NCI-H1694 treated with DMSO at 0.1 percent for 48 hours (cell line): ENCODE measurements at regions not wholly inside any gene's neighbourhood (a gene's known extent, or its start where the extent isn't known, plus 50 kb on each side); places are given as distances from the start of the nearest gene placed in this dataset.
A peak's percentile ranks its signal among the peaks of the same experiment; 100 is the strongest.

Experiments
- DNase-seq: peaks from one replicate; lab custom pipeline; 2025; lab: John Stamatoyannopoulos, UW

DNA sequence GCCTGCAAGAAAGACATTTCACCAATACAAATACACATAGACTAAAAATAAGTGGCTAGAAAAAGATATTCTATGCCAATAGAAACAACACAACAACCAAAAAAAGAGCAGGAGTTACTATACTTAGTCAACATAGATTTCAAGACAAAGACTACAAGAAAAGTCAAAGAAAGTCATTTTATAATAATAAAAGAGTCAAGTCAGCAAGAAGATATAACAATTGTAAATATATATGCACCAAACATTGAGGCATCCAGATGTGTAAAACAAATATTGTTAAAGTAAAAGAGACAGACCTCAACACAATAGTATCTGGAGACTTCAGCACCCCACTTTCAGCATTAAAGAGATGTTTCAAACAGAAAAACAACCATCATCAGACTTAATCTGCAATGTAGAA is 104.6 kb downstream of the AMY1C start:
- no peak for DNase-seq

DNA sequence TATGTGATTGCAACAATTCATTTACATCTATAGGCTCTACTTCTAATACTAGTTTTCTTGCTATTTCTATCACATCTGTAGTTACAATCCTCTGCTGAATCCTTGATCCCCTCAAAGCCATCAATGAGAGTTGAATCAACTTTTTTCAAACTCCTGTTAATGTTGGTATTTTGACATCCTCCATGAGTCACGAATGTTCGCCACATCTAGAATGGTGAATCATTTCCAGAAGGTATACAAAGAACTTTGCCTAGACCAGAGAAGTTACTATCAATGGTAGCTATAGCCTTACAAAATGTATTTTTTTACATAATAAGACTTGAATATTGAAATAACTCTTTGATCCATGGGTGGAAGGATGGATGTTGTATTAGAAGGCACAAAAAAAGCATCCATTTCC is 110.0 kb downstream of the AMY1C start:
- no peak for DNase-seq

DNA sequence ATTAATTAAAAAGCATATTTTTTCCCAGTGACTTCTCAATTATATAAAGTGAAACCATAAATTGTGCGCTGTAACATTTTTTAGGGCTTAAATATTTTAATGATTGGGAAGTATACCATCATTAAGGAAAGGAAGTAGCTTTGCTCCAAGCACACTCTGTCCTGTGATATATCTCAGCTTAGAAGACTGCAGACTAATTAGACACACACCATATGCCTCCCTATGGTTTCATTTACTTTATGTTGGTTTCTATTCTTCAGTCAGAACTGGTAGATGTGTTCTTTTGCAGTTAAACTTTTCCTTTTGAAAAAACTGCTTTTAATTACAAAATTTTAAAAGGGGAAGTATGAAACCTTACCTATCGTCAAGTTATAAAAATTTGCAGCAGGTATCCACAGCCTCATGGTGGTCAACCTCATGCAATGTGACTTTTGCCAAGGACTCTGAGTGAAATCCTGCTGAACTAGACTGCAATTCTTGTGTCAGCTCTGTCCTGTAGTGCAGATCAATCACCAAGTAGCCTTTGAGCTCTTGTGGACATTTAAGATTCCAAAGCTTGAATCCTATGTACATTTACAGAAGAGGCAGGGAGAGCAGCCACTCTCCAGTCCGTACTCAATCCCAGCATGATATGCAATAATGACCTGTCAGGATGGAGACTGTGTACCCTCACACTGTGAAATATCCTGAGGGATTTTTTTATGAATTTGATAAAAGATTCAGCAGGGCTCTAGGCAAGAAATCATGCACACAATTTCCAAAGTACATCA is 149.1 kb downstream of the AMY1C start:
- DNase-seq, result no peak

DNA sequence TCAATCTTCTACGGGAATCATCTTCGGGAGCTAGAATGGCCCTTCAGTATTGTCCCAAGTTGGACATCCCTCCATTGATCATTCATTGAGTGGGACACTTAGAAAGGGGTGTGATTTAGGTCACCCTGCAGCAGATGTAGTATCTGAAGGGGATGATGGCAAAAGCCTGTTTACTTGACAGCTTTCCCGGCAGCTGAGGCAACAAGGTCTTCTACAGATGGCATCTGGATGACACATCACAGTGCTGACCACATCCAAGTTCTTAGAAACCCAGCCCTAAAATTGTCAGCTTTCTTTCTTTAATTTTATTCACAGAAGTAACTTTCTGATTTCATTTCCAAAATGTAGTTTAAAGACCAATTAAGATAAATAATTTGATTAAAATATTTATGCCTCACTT is 150.3 kb downstream of the AMY1C start:
- no peak for DNase-seq

DNA sequence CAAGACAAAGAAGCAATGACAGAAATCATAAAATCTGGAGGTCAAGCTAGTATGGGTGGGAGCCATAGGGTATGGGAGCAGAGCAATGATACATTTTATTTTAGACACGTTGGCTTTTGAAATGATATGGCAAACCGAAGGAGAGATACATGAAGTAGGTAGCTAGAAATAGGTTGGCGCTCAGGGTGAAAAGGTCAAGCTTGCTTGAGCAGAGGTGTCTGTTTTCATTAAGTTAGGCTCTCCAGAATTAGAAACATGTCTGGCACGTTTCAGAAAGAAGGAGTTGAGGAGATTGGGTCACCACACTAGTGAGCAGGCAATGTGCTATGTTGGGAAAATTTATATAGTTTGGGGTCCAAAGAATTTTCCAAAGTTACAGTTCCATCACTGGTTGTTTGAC is 151.4 kb downstream of the AMY1C start:
- no peak for DNase-seq

DNA sequence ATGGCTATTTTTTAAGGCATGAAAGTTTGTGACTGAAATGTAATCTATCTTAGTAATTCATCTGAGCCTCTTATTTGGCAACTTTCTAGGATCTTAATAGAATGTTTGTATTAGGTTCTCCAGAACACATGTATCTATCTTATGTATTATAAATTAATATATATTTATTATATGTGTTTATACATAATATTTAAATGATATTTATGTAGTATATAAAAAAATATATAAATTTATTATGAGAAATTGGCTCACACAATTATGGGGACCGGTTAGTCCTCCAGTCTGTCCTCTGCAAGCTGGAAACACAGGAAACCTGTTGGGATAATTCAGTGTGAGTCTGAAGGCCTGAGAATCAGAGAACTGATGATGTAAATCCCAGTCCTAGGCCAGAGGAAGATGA is 155.7 kb downstream of the AMY1C start:
- no peak for DNase-seq

DNA sequence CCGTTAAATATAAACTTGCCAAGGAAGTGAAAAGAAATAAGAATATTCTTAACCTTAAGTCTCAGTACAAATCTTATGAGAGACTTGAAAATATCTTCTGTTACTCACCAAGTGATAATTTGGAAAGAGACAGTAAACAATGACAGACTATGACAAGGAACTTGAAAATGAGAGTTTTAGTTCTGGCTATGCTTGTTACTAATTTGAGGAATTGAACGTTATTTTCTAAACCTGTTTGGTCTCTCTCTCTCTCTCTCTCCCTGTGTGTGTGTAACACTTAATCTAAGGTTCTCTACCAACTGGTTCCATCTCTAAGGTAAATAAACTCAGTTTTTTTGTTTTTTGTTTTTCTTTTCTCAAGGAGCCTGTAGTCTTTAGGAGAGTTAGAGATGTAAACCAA is 161.8 kb downstream of the AMY1C start:
- DNase-seq, result no peak

DNA sequence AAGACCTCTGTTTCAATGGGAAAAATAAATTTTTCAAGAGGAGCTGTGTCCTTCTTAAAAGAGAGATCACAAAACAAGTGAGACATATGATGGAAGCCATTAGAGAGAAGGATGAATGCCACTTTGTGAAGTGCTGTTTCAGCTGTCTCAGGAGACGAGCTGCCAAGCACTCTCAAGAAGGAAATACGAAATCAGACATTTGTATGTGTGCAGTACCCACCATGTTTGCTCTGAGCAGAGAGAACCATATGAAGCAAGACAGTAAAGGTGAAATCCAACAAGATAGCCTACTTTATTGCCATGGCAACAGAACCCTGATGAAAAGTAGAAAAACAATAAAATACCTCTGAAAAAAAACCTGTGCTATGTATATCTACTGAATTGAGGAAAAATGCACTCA is 168.1 kb downstream of the AMY1C start:
- DNase-seq, result no peak

DNA sequence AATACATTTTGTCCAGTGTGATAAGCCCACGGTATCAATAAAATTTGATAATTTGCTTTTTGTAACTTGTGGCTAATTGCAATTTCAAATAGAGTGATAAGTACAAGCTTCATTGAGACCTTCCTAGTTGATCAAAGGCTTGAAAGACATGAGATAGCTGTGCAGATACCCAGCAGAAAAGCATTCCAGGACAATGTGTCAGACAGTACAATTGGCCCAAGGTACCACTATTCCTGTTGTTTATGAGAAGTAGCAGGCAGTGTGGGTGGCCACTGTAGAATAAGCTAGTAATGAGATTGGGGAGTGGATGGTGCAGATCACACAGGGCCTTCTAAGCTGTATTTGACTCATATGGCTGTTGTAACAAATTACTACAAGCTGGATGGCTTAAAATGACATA is 182.2 kb downstream of the AMY1C start:
- DNase-seq, result no peak

DNA sequence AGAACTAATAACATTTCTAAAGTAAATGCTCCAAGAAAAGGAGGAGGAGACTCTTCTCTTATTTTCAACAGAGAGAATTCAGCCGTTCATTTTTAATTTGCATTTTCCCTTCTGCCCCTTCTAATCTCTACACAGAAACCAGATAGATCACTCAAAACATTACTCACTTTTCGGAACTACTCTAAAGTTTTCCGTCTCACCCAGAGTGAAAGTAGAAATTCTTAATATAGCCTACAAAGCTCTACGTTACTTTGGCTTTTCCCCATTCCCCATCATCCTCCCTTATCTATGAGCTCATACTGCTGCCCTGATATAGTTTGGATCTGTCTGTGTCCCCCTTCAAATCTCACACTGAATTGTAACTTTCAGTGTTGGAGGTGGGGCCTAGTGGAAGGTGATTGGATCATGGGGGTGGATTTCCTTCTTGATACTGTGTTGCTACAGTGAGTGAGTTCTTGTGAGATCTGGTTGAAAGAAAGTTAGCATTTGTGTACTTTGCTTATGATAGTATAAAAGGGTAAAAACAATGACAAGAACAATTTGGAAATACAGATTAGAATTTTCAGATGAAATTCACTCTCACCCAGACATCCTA is 188.2 kb downstream of the AMY1C start:
- no peak for DNase-seq

DNA sequence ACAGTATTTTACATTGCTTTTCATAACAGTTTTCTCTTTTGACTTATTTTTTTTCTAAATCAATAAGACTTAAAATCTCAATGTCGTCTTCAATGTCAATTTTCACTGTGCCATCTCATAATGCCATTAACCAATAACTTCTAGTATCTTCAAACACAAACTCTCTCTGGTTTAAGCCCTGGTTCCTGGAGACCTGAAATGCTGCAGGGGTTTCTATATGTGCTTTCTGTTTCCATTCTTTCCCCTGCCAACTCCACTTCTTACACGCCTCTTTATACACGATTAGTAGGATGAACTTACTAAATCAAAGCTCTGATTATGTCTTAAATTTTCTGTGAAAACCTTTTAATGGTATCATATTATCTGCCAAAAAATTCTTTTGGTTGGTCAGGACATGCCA is 191.4 kb downstream of the AMY1C start:
- DNase-seq, result no peak

DNA sequence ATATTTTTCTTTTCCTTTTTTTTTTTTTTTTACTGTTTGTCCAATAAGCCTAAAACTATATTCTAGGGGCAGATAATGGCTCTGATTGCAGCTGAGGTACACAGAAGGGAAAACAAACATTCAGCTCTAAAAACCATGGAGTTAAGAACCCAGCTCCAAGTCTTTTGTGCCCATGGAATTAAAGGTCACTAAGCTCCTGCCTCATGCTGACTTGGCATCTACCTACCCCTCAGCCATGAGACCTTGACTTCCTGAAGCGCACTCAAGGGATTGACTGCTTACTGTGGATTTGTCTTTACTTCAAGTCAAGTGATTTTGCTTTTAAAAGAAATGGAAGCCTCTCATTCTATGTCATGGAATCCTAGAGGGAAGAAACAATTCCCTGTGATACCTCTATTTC is 192.3 kb downstream of the AMY1C start:
- no peak for DNase-seq

DNA sequence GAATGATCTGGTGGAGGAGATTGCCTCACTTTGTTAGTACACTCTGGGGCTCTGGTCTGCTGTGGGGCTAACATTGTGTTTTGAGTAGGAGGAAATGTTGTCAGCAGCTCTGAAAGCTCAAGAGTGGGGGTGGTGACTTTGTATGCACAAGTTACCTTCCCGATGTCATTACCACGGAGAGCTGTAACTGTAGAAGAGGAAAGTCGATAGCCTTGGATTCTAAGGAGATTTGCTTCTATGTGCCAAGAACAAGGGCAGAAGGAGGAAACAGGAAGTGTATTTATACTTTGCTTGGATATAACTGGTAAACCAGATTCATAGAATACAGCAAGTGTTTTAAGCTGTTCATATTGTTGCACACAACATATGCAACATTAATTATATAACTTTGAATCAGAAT is 196.1 kb downstream of the AMY1C start:
- DNase-seq, result no peak

DNA sequence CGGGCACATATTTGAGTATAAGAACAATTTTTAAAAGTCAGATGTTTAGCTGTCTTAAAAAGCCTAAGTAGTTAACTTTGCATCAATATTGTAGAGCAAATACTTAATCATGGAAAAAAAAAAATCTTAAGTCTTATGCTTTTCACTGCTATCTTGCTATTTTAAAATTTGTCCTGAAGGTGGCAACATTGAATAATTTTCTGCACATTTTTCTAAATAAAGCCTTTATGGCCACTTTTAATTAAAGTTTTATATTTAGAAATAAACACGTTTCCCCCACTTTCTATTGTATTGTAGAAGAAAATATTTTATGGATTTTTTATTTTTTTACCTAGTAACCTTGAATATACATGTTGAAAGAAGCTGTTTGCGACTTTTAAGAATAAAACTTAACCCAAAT is 198.8 kb downstream of the AMY1C start:
- peak; percentile 5 for DNase-seq

DNA sequence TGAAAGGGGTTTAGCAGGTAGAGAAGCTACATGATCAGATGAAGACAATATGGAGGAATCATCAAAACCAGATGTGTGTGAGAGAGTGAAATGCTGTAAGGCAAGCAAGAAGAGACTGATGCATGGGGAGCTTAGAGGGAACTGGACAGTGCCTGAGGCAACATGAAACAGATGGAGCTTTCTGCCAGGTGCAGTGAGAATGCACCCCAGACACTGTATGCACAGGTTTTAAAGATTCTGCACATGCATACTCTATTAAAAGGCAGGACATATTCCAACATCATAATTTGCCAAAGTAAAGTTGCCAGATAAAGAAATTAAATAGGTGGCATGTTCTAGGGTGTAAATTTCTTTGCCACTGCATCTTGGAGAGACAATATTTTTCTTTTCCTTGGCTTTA is 200.1 kb downstream of the AMY1C start:
- DNase-seq, result no peak

DNA sequence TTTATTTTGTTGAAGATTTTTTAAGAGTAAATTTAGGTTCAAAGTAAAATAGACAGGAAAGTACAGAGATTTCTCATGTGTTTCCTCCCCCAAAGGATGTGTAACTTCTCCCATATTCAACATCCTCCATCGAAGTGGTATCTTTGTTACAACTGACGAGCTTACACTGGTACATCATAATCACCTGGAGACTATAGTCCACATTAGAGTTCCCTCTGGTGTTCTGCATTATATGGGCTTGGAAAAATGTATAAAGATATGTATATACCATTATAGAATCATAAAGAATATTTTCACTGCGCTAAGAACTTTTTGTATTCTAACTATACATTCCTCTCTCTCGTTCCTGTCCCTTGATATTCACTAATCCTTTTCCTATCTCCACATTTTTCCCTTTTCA is 203.7 kb downstream of the AMY1C start:
- DNase-seq, result no peak

DNA sequence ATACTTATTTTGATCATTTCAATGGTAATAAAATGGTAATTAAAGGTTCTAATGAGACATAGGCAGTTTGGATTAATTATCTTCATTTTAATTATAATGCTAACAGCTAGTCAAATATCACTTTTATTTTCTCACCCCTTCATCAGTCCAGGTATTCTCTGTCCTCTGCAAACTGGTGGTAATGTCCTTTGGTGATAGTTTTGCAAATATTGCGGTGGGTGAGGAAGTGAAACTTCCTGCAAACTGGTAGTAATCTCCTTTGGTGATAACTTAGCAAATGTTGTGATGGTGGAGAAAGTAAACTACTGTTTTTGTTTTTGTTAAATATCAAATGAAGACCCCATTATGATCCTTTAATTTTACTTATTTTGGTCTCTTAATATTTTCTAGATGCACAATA is 209.0 kb downstream of the AMY1C start:
- no peak for DNase-seq

DNA sequence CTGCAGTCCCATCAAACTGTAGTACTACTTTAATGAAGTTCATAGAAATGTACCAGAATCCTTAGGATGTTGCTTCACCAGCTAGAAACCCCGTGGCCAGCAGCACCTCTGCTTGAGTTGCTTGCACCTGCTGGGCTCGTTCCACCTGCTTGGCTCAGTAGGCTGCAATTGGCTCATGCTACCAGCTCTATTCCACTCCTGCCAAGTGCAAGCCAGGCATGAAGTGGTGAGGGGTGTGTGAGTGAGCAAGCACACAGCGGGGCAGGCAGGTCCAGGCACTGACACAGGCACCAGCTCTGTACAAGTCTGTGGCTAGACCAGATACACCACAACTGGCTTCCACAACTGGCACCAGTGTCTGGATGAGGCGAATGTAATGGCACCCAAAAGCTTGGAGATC is 209.9 kb downstream of the AMY1C start:
- DNase-seq, result no peak

DNA sequence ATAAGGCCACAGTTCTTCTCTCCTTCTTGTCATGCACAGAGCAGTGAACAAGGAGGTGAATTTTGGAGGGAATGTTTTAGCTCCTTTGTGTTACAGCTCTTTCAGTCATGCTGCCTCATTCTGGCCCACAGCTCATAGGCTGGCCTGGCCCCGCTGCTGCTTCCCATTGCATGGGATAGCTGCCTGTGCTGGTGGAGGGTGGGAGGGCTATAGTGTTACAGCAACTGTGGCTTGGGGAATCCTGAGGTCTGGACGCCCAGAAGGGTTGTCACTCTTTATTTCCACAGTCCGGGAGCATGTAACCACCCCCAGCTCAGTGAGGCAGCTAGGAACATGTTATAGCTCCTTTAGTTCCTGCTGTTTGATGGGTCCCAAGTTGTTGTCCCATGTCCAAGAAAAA is 210.3 kb downstream of the AMY1C start:
- DNase-seq, result no peak

DNA sequence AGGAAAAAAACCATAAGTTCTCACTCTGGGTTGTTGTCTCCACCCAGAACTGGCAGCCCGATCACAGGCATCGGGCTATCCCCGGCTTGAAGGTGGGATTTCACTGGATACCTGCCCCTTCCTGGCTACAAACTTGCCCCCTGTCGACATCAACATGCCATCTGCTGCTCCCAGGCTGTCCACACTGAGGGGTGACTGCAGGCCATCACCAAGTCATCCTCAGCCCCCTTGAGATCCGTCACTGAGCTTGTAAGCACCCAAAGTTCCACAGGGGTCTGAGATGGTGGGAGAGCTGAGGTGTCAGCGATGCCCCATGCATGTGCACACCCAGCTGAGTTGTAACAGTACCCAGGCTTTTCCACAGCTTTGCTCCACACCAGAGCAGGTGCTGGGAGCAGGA is 211.0 kb downstream of the AMY1C start:
- DNase-seq, result no peak

DNA sequence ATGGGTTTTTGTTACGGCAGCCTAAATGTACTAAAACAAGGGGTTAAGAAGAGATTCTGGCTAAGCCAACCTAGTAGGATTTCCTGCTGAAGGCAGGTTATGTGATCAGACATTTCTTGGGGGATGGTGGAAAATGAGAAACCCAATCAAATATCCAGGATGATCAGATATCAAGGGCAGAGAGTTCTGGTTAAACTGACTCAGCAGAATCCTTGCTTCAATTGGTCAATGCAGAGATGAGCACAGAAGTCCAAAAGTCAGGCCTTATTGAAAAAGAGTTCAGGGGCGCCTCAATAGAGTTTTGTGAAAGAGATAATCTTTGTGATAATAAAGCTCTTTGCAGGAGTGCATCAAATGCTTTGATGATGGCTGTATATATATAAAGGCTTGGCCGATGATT is 237.1 kb downstream of the AMY1C start:
- DNase-seq, result no peak

DNA sequence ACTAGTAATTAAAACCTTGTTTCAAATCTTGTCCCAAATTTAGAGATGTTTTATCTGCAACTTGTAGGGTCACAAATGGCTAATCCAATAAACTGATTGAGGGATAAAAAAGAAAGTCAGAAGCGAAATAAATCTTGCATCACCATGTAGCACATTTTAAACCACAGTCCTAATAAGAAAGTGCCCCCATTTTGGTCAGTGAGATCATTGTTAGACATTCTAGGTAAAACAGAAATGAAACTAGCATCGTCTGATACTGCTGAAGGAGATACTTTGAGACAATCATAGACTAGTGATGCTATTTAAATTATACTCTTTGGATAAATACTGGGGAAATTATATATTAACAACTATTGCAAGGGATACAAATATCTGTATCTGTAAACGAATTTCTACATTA is 247.9 kb downstream of the AMY1C start:
- DNase-seq, result no peak

DNA sequence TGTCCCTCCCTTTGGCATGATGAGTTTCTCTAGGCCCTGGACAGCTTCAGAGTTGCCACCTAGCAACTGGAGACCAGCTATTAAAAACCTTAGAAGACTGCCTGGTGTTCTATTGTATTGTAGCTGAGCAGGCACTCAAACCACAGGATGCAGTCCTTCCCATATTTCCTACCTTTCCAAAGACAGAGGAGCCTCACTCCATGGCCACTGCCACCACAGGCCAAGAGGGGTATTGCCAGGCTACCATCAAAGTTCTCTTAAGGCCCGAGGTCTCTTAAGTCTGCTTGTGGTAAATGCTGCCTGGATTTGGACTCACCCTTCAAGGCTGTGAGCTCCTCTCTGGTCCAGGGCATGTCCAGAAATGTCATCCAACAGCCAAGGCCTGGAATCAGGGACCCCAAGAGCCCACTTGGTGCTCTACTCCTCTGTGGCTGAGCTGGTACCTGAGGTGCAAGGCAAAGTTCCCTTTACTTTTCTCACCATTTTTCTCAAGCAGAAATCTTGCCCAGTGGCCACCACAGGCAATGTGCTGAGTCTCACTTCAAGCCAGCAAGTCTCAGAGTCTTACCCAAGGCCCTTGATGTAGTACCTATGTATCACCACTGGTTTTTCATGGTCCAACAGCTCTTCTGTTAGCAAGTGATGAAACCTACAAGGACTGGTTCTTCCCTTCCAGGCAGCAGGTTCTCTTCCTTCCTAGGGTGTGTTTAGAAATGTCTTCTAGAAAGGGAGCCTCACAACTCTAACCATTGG is 269.4 kb downstream of the AMY1C start:
- no peak for DNase-seq

DNA sequence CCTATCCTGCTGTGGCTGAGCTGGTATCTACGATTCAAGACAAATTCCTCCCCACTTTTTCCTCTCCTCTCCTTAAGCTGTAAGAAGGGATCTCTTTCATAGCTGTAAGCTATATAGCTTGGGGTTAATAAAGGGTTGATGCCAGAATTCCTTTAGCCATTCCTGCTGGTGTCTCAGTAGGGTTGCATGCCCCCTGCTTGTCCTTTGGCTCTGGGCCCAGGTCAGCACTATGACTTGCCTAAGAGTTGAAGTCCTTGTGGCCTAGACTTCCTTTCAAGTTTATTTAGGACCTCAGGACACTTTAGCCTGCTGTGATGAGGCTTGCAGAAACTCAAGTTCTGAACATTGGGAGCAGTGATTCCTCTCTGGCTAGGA is 270.0 kb downstream of the AMY1C start:
- DNase-seq, result no peak
